ENCODE measurements at regions not wholly inside any gene's neighbourhood (a gene's known extent, or its start where the extent isn't known, plus 50 kb on each side); places are given as distances from the start of the nearest gene placed in this dataset.

DNA sequence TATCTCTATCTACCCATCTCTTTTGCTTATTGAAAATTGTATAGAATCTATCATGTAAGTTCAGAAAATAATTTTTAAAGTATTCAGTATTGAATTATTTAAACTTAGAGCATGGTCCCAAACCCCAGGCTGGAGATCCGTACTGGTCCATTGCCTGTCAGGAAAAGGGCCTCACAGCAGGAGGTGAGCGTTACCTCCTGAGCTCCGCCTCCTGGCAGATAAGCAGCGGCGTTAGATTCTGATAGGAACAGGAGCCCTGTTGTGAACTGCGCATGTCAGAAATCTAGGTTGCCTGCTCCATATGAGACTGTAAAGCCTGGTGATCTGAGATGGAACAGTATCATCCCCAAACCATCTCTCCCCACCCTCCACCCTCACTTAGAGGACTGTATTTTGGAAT lies 266.0 kb upstream of the CNTNAP2 start:
- TF ChIP-seq, protein P1, sequence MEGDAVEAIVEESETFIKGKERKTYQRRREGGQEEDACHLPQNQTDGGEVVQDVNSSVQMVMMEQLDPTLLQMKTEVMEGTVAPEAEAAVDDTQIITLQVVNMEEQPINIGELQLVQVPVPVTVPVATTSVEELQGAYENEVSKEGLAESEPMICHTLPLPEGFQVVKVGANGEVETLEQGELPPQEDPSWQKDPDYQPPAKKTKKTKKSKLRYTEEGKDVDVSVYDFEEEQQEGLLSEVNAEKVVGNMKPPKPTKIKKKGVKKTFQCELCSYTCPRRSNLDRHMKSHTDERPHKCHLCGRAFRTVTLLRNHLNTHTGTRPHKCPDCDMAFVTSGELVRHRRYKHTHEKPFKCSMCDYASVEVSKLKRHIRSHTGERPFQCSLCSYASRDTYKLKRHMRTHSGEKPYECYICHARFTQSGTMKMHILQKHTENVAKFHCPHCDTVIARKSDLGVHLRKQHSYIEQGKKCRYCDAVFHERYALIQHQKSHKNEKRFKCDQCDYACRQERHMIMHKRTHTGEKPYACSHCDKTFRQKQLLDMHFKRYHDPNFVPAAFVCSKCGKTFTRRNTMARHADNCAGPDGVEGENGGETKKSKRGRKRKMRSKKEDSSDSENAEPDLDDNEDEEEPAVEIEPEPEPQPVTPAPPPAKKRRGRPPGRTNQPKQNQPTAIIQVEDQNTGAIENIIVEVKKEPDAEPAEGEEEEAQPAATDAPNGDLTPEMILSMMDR (IDR thresholded peaks at IDR 0.05; ENCODE audit: low read depth, low read length): no peak
- TF ChIP-seq POLR2A (IDR thresholded peaks at IDR 0.05; ENCODE audit: extremely low read depth, insufficient read length) (no peak), MYC (IDR thresholded peaks at IDR 0.05; ENCODE audit: low read depth, low read length) (no peak)
- TF ChIP-seq, protein P2, sequence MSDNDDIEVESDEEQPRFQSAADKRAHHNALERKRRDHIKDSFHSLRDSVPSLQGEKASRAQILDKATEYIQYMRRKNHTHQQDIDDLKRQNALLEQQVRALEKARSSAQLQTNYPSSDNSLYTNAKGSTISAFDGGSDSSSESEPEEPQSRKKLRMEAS (IDR thresholded peaks at IDR 0.05; ENCODE audit: low read depth, low read length): no peak

Data from NB4 (cell line).